H1 (cell line): ENCODE measurements at regions not wholly inside any gene's neighbourhood (a gene's known extent, or its start where the extent isn't known, plus 50 kb on each side); places are given as distances from the start of the nearest gene placed in this dataset.

Experiments used
- CTCF ChIA-PET: fragments of 300-600 bp; sonication (Branson Sonifier 250); formaldehyde crosslinking; loops from one replicate; lab custom pipeline; 2021; ENCODE audit not compliant: partially characterized antibody; lab: Charles Lee
- POLR2A ChIA-PET: fragments of 300-600 bp; sonication (Branson Sonifier 250); formaldehyde crosslinking; loops from one replicate; lab custom pipeline; 2021; ENCODE audit warnings: inconsistent platforms; ENCODE audit not compliant: partially characterized antibody; lab: Charles Lee
- DNase-seq, 2 experiments: peaks; one replicate each; pipeline versions ENCODE4 v3.0.0 to v3.0.0-alpha.2; 2010 to 2022; ENCODE audit warnings: low spot score in 2 of 2, low read depth in 1 of 2, mixed read lengths in 1 of 2
- FAIRE-seq: peaks from 2 replicates; lab custom pipeline; 2011; peaks lifted over from hg19 to GRCh38; lab: Jason Lieb, UNC
- H2AFZ ChIP-seq: 2 replicates; pipeline ENCODE4 v1.8.1; 2012; ENCODE audit warnings: low read length, inconsistent platforms
- H2AK5ac ChIP-seq: 2 replicates; pipeline ENCODE4 v1.6.1; 2013; ENCODE audit warnings: low read depth, low read length
- H2BK120ac ChIP-seq: replicated peaks from 2 replicates; pipeline ENCODE3; 2013; ENCODE audit warnings: low read depth, low read length, inconsistent platforms
- H2BK12ac ChIP-seq: 2 replicates; pipeline ENCODE4 v1.6.1; 2013; ENCODE audit warnings: low read depth, low read length
- H2BK15ac ChIP-seq: 2 replicates; pipeline ENCODE4 v1.6.1; 2013; ENCODE audit warnings: low read length
- H2BK20ac ChIP-seq: 2 replicates; pipeline ENCODE4 v1.6.1; 2013; ENCODE audit warnings: low read length
- H2BK5ac ChIP-seq: 2 replicates; pipeline ENCODE4 v1.6.1; 2013; ENCODE audit warnings: low read depth, low read length
- H3K14ac ChIP-seq: 2 replicates; pipeline ENCODE4 v1.6.1; 2013; ENCODE audit warnings: inconsistent platforms; ENCODE audit not compliant: insufficient read length
- H3K18ac ChIP-seq: 2 replicates; pipeline ENCODE4 v1.6.1; 2013; ENCODE audit warnings: low read length; ENCODE audit errors: extremely low read depth
- H3K23ac ChIP-seq: 2 replicates; pipeline ENCODE4 v1.6.1; 2013; ENCODE audit warnings: inconsistent platforms; ENCODE audit not compliant: insufficient read length
- H3K23me2 ChIP-seq: 2 replicates; pipeline ENCODE4 v1.6.1; 2013; ENCODE audit warnings: low read depth, low read length
- H3K27ac ChIP-seq: 2 replicates; pipeline ENCODE4 v1.6.1; 2011; ENCODE audit warnings: low read depth, low read length, inconsistent platforms
- H3K27me3 ChIP-seq, 4 experiments: replicated peaks in 1 of 4; 1 replicate in 1 of 4; 2 replicates in 3 of 4; pipeline versions ENCODE4 v1.6.1 to v1.8.1; 2011 to 2013; ENCODE audit warnings: low read length in 3 of 4, mild to moderate bottlenecking in 3 of 4, inconsistent platforms in 2 of 4, mixed read lengths in 2 of 4, moderate library complexity in 1 of 4; ENCODE audit not compliant: control insufficient read depth in 3 of 4, insufficient read depth in 3 of 4; ENCODE audit errors: extremely low read depth in 1 of 4
- H3K36me3 ChIP-seq, 4 experiments: 2 replicates each; pipeline versions ENCODE4 v1.6.1 to v1.8.1; 2011 to 2013; ENCODE audit warnings: mild to moderate bottlenecking in 4 of 4, low read length in 3 of 4, moderate library complexity in 2 of 4, control low read depth in 1 of 4, inconsistent platforms in 1 of 4; ENCODE audit not compliant: insufficient read depth in 4 of 4, control insufficient read depth in 2 of 4
- H3K4ac ChIP-seq: replicated peaks from 2 replicates; pipeline ENCODE3; 2013; ENCODE audit warnings: low read length, low read depth, mixed read lengths, inconsistent platforms; ENCODE audit not compliant: insufficient read length
- H3K4me1 ChIP-seq, 4 experiments: replicated peaks in 1 of 4; 1 replicate in 1 of 4; 2 replicates in 3 of 4; pipeline versions ENCODE4 v1.6.1 to v1.8.1; 2011 to 2013; ENCODE audit warnings: low read length in 3 of 4, inconsistent platforms in 2 of 4, mixed read lengths in 1 of 4; ENCODE audit not compliant: insufficient read depth in 4 of 4, control insufficient read depth in 3 of 4
- H3K4me2 ChIP-seq, 2 experiments: 2 replicates each; pipeline versions ENCODE4 v1.6.1 to v1.8.1; 2011 to 2013; ENCODE audit warnings: low read depth in 2 of 2, low read length in 2 of 2, control low read depth in 1 of 2, inconsistent platforms in 1 of 2, mild to moderate bottlenecking in 1 of 2; ENCODE audit not compliant: insufficient read depth in 1 of 2
- H3K4me3 ChIP-seq, 4 experiments: fragments of 200-600, 300-600 bp in 1 of 4; sonication (generic), shearing (Covaris generic), sonication (Bioruptor Twin) in 1 of 4; 2 replicates each; pipeline versions ENCODE4 v1.5.1 to v1.8.1; 2011 to 2016; ENCODE audit warnings: low read length in 4 of 4, low read depth in 3 of 4, control low read depth in 2 of 4, inconsistent platforms in 2 of 4, mild to moderate bottlenecking in 2 of 4, mixed read lengths in 1 of 4, moderate library complexity in 1 of 4; ENCODE audit not compliant: insufficient read depth in 2 of 4; ENCODE audit errors: extremely low read depth in 1 of 4
- H3K56ac ChIP-seq: replicated peaks from 2 replicates; pipeline ENCODE3; 2013; ENCODE audit warnings: low read depth, mild to moderate bottlenecking, mixed read lengths, low read length, inconsistent platforms; ENCODE audit not compliant: insufficient read length
- H3K79me1 ChIP-seq: 2 replicates; pipeline ENCODE4 v1.6.1; 2013; ENCODE audit warnings: low read depth, low read length, control low read depth
- H3K79me2 ChIP-seq, 2 experiments: 2 replicates each; pipeline versions ENCODE4 v1.6.1 to v1.8.1; 2012 to 2013; ENCODE audit warnings: low read length in 2 of 2, mild to moderate bottlenecking in 2 of 2, inconsistent platforms in 1 of 2; ENCODE audit not compliant: insufficient read depth in 2 of 2, control insufficient read depth in 1 of 2
- H3K9ac ChIP-seq, 4 experiments: replicated peaks in 1 of 4; 1 replicate in 1 of 4; 2 replicates in 3 of 4; pipeline versions ENCODE4 v1.6.1 to v1.8.1; 2011 to 2013; ENCODE audit warnings: low read depth in 3 of 4, low read length in 3 of 4, control low read depth in 2 of 4, mild to moderate bottlenecking in 2 of 4, moderate library complexity in 2 of 4, inconsistent platforms in 1 of 4; ENCODE audit errors: extremely low read depth in 1 of 4
- H3K9me3 ChIP-seq, 2 experiments: 2 replicates each; pipeline versions ENCODE4 v1.6.1 to v1.8.1; 2012 to 2013; ENCODE audit warnings: mild to moderate bottlenecking in 2 of 2, moderate library complexity in 2 of 2, control low read depth in 1 of 2, inconsistent platforms in 1 of 2, low read depth in 1 of 2, low read length in 1 of 2, mixed read lengths in 1 of 2; ENCODE audit not compliant: insufficient read depth in 2 of 2
- H4K20me1 ChIP-seq, 2 experiments: replicated peaks in 1 of 2; 2 replicates each; pipeline versions ENCODE3 to v1.8.1; 2011 to 2013; ENCODE audit warnings: inconsistent platforms in 2 of 2, low read length in 2 of 2, mild to moderate bottlenecking in 1 of 2; ENCODE audit not compliant: insufficient read depth in 2 of 2, control insufficient read depth in 1 of 2
- H4K5ac ChIP-seq: 2 replicates; pipeline ENCODE4 v1.6.1; 2013; ENCODE audit warnings: low read length, low read depth, mixed read lengths, inconsistent platforms; ENCODE audit not compliant: insufficient read length
- H4K8ac ChIP-seq: 2 replicates; pipeline ENCODE4 v1.8.0; 2013; ENCODE audit warnings: mild to moderate bottlenecking, moderate library complexity, low read length, inconsistent platforms; ENCODE audit not compliant: insufficient read depth; ENCODE audit errors: extremely low read depth
- H4K91ac ChIP-seq: replicated peaks from 2 replicates; pipeline ENCODE3; 2013; ENCODE audit warnings: low read length, mixed read lengths, inconsistent platforms; ENCODE audit not compliant: insufficient read length
- BRCA1 ChIP-seq: IDR thresholded peaks from 2 replicates; pipeline ENCODE4 v1.6.1; 2012; ENCODE audit warnings: low read depth, low read length, improper control_type of control experiment
- FOSL1 ChIP-seq: IDR thresholded peaks from 2 replicates; pipeline ENCODE4 v1.6.1; 2011; ENCODE audit warnings: mild to moderate bottlenecking, low read depth, low read length, moderate library complexity; ENCODE audit not compliant: insufficient read depth
- WGBS, 2 experiments: shearing (Covaris generic) in 1 of 2; methylation state at CpG; one replicate each; pipeline versions ENCODE4 v1.1.6 to v1.1.7; 2013 to 2015; ENCODE audit warnings: low lambda C conversion rate in 2 of 2, mixed read lengths in 2 of 2, inconsistent platforms in 1 of 2, low coverage in 1 of 2, missing lambda C conversion rate in 1 of 2; ENCODE audit not compliant: insufficient replicate concordance in 2 of 2, insufficient coverage in 1 of 2, insufficient read length in 1 of 2; ENCODE audit errors: extremely low coverage in 1 of 2, missing lambda C conversion rate in 1 of 2; 5-methylcytosine and 5-hydroxymethylcytosine counted together

DNA sequence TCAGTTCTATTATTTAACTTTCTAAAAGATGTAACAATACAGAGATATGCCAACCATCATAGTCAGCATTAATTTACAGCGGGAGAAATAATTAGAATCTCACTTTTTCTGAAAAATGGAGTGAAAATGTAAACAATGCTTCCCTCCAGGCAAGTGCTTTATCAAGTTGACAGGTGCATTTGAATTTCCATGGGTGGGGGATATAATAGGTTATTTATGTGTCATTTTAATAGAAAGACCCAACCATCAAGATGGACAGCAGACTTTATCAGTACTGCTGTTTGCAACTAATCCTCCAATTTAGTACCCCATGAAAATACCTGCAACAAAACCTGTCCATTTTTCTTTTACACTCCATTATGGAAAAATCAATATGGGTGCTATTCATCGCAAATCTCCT is 780.1 kb downstream of the TFAP2A start:
- Histone ChIP-seq H3K14ac (no peak overlapping the region), H4K5ac (no peak overlapping the region), H3K79me1 (no peaks in the 10 kb centered on the region), H3K9ac (no peak overlapping the region; a peak in 1 of 7 replicates), H3K79me2 (no peaks in the 10 kb centered on the region), H3K56ac (no peak overlapping the region), H2AFZ (no peak overlapping the region), H3K27ac (no peak overlapping the region), H4K20me1 (no peaks in the 10 kb centered on the region), H3K23me2 (no peaks in the 10 kb centered on the region), H3K23ac (no peak overlapping the region), H3K27me3 (no peaks in the 10 kb centered on the region), H3K9me3 (peaks cover 6 to 11% of the 10 kb centered on the region in 2 experiments; a peak in 3 of 4 replicates), H3K4me1 (no peaks in the 10 kb centered on the region), H4K8ac (no peak overlapping the region), H2BK12ac (no peak overlapping the region), H3K4me2 (no peak overlapping the region), H2BK120ac (no peak overlapping the region), H2BK20ac (no peak overlapping the region), H2AK5ac (no peak overlapping the region), H3K18ac (no peak overlapping the region), H2BK5ac (no peak overlapping the region), H2BK15ac (no peak overlapping the region), H3K4ac (no peak overlapping the region), H4K91ac (no peak overlapping the region), H3K36me3 (no peaks in the 10 kb centered on the region), H3K4me3 (no peak overlapping the region)
- CTCF ChIA-PET, result no interaction called here
- FAIRE-seq, result no peak
- 92% methylated on average over 2 of the region's 2 CpGs; no CpG with 5 or more reads in 1 of the 2 experiments for WGBS, 2 experiments
- POLR2A ChIA-PET, result no interaction called here
- TF ChIP-seq FOSL1 (no peak), BRCA1 (no peak)
- DNase-seq, result no peak
